SK-N-SH treated with all-trans-retinoic acid at 6 μM for 48 hours (cell line): ENCODE measurements at regions not wholly inside any gene's neighbourhood (a gene's known extent, or its start where the extent isn't known, plus 50 kb on each side); places are given as distances from the start of the nearest gene placed in this dataset.

Experiments
- ATAC-seq: fragments of 200-7000 bp; cut with Tn5 transposase; 3 replicates; pipeline ENCODE4 v1.9.1; 2020; ENCODE audit warnings: mild to moderate bottlenecking, moderate library complexity
- ARNTL ChIP-seq: fragments of 450-650 bp; formaldehyde crosslinking; IDR thresholded peaks from 2 replicates; pipeline ENCODE4 v1.5.0; 2020; ENCODE audit warnings: low read depth, mild to moderate bottlenecking, moderate library complexity, borderline replicate concordance
- BACH2 ChIP-seq: fragments of 250-450 bp; sonication (Bioruptor Pico); IDR thresholded peaks from 2 replicates; pipeline ENCODE4 v1.9.0; 2021; ENCODE audit warnings: mild to moderate bottlenecking, borderline replicate concordance
- CSDC2 ChIP-seq: fragments of 250-450 bp; sonication (Bioruptor Pico); IDR thresholded peaks from 2 replicates; pipeline ENCODE4 v1.5.0; 2020; ENCODE audit warnings: mild to moderate bottlenecking, moderate library complexity
- ESRRG ChIP-seq: fragments of 250-450 bp; sonication (Bioruptor Pico); IDR thresholded peaks from 2 replicates; pipeline ENCODE4 v1.6.1; 2021; ENCODE audit warnings: mild to moderate bottlenecking
- GLIS3 ChIP-seq: fragments of 250-450 bp; sonication (Bioruptor Pico); IDR thresholded peaks from 2 replicates; pipeline ENCODE4 v1.5.0; 2020; ENCODE audit warnings: mild to moderate bottlenecking, moderate library complexity
- ISL1 ChIP-seq: fragments of 250-450 bp; sonication (Bioruptor Pico); IDR thresholded peaks from 2 replicates; pipeline ENCODE4 v2.1.2; 2022; ENCODE audit warnings: mild to moderate bottlenecking, moderate library complexity
- OSR1 ChIP-seq: fragments of 250-450 bp; sonication (Bioruptor Pico); IDR thresholded peaks from 2 replicates; pipeline ENCODE4 v1.8.0; 2022; ENCODE audit warnings: moderate library complexity, mild to moderate bottlenecking, inconsistent platforms
- PPARA ChIP-seq: fragments of 250-450 bp; sonication (Bioruptor Pico); IDR thresholded peaks from 2 replicates; pipeline ENCODE4 v1.5.0; 2020; ENCODE audit warnings: mild to moderate bottlenecking, borderline replicate concordance
- RARB ChIP-seq: fragments of 250-450 bp; sonication (Bioruptor Pico); IDR thresholded peaks from 2 replicates; pipeline ENCODE4 v1.8.0; 2021; ENCODE audit warnings: mild to moderate bottlenecking, moderate library complexity
- SNAI2 ChIP-seq: fragments of 250-450 bp; sonication (Bioruptor Pico); IDR thresholded peaks from 2 replicates; pipeline ENCODE4 v1.5.0; 2020; ENCODE audit warnings: mild to moderate bottlenecking, moderate library complexity
- TCF4 ChIP-seq: fragments of 250-450 bp; sonication (Bioruptor Pico); IDR thresholded peaks from 2 replicates; pipeline ENCODE4 v1.8.0; 2021; ENCODE audit warnings: mild to moderate bottlenecking, moderate library complexity, borderline replicate concordance
- TOX ChIP-seq: fragments of 250-450 bp; sonication (Bioruptor Pico); IDR thresholded peaks from 2 replicates; pipeline ENCODE4 v1.8.0; 2021; ENCODE audit warnings: mild to moderate bottlenecking, moderate library complexity, borderline replicate concordance
- ZC3H10 ChIP-seq: fragments of 250-450 bp; sonication (Bioruptor Pico); IDR thresholded peaks from 2 replicates; pipeline ENCODE4 v1.5.1; 2021; ENCODE audit warnings: mild to moderate bottlenecking, moderate library complexity
- ZFP3 ChIP-seq: fragments of 250-450 bp; sonication (Bioruptor Pico); IDR thresholded peaks from 2 replicates; pipeline ENCODE4 v1.5.0; 2020; ENCODE audit warnings: mild to moderate bottlenecking, moderate library complexity
- ZFP30 ChIP-seq: fragments of 450-650 bp; formaldehyde crosslinking; IDR thresholded peaks from 2 replicates; pipeline ENCODE4 v1.5.0; 2022; ENCODE audit warnings: mild to moderate bottlenecking, moderate library complexity
- ZNF565 ChIP-seq: fragments of 450-650 bp; formaldehyde crosslinking; conservative IDR thresholded peaks from 2 replicates; pipeline ENCODE4 v1.5.0; 2020; ENCODE audit warnings: low read depth, mild to moderate bottlenecking, moderate library complexity
- ZNF70 ChIP-seq: fragments of 450-650 bp; formaldehyde crosslinking; IDR thresholded peaks from 2 replicates; pipeline ENCODE4 v1.5.0; 2020; ENCODE audit warnings: mild to moderate bottlenecking, moderate library complexity
- ZNF8 ChIP-seq: fragments of 450-650 bp; formaldehyde crosslinking; IDR thresholded peaks from 2 replicates; pipeline ENCODE4 v1.5.0; 2020; ENCODE audit warnings: mild to moderate bottlenecking, moderate library complexity
- TF ChIP-seq, protein P1 (sequence below): fragments of 250-450 bp; sonication (Bioruptor Pico); IDR thresholded peaks from 2 replicates; pipeline ENCODE4 v1.5.1; 2021; ENCODE audit warnings: mild to moderate bottlenecking, moderate library complexity
- TF ChIP-seq, protein P2 (sequence below): fragments of 250-450 bp; sonication (Bioruptor Pico); IDR thresholded peaks from 2 replicates; pipeline ENCODE4 v1.8.0; 2020; ENCODE audit warnings: mild to moderate bottlenecking, moderate library complexity, borderline replicate concordance
- TF ChIP-seq, protein P3 (sequence below): fragments of 250-450 bp; sonication (Bioruptor Pico); IDR thresholded peaks from 2 replicates; pipeline ENCODE4 v1.5.0; 2020; ENCODE audit warnings: mild to moderate bottlenecking, moderate library complexity
- TF ChIP-seq, protein P4 (sequence below): fragments of 250-450 bp; sonication (Bioruptor Pico); IDR thresholded peaks from 2 replicates; pipeline ENCODE4 v1.8.0; 2021; ENCODE audit warnings: low read depth, mild to moderate bottlenecking, moderate library complexity, borderline replicate concordance

- TF ChIP-seq, protein P1, sequence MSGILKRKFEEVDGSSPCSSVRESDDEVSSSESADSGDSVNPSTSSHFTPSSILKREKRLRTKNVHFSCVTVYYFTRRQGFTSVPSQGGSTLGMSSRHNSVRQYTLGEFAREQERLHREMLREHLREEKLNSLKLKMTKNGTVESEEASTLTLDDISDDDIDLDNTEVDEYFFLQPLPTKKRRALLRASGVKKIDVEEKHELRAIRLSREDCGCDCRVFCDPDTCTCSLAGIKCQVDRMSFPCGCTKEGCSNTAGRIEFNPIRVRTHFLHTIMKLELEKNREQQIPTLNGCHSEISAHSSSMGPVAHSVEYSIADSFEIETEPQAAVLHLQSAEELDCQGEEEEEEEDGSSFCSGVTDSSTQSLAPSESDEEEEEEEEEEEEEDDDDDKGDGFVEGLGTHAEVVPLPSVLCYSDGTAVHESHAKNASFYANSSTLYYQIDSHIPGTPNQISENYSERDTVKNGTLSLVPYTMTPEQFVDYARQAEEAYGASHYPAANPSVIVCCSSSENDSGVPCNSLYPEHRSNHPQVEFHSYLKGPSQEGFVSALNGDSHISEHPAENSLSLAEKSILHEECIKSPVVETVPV (CRISPR knock-in tag): no peak
- TF ChIP-seq BACH2 (CRISPR knock-in tag) (no peak), TOX (CRISPR knock-in tag) (no peak), ZFP30 (CRISPR knock-in tag) (no peak), GLIS3 (CRISPR knock-in tag) (no peak), TCF4 (CRISPR knock-in tag) (no peak), ESRRG (CRISPR knock-in tag) (no peak), ISL1 (CRISPR knock-in tag) (no peak), ZFP3 (CRISPR knock-in tag) (no peak), ARNTL (CRISPR knock-in tag) (no peak), ZNF70 (CRISPR knock-in tag) (no peak), ZC3H10 (CRISPR knock-in tag) (no peak)
- TF ChIP-seq, protein P2, sequence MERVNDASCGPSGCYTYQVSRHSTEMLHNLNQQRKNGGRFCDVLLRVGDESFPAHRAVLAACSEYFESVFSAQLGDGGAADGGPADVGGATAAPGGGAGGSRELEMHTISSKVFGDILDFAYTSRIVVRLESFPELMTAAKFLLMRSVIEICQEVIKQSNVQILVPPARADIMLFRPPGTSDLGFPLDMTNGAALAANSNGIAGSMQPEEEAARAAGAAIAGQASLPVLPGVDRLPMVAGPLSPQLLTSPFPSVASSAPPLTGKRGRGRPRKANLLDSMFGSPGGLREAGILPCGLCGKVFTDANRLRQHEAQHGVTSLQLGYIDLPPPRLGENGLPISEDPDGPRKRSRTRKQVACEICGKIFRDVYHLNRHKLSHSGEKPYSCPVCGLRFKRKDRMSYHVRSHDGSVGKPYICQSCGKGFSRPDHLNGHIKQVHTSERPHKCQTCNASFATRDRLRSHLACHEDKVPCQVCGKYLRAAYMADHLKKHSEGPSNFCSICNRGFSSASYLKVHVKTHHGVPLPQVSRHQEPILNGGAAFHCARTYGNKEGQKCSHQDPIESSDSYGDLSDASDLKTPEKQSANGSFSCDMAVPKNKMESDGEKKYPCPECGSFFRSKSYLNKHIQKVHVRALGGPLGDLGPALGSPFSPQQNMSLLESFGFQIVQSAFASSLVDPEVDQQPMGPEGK (CRISPR knock-in tag): no peak
- TF ChIP-seq, protein P3, sequence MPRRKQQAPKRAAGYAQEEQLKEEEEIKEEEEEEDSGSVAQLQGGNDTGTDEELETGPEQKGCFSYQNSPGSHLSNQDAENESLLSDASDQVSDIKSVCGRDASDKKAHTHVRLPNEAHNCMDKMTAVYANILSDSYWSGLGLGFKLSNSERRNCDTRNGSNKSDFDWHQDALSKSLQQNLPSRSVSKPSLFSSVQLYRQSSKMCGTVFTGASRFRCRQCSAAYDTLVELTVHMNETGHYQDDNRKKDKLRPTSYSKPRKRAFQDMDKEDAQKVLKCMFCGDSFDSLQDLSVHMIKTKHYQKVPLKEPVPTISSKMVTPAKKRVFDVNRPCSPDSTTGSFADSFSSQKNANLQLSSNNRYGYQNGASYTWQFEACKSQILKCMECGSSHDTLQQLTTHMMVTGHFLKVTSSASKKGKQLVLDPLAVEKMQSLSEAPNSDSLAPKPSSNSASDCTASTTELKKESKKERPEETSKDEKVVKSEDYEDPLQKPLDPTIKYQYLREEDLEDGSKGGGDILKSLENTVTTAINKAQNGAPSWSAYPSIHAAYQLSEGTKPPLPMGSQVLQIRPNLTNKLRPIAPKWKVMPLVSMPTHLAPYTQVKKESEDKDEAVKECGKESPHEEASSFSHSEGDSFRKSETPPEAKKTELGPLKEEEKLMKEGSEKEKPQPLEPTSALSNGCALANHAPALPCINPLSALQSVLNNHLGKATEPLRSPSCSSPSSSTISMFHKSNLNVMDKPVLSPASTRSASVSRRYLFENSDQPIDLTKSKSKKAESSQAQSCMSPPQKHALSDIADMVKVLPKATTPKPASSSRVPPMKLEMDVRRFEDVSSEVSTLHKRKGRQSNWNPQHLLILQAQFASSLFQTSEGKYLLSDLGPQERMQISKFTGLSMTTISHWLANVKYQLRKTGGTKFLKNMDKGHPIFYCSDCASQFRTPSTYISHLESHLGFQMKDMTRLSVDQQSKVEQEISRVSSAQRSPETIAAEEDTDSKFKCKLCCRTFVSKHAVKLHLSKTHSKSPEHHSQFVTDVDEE (CRISPR knock-in tag): no peak
- ATAC-seq: no peak
Measured at GRCh38 chrX:39956803-39957394, 140.9 kb downstream of the BCOR start.

GRCh38 chrX:39957816-39958566 is 139.8 kb downstream of the BCOR start:
- no peak for ATAC-seq
- TF ChIP-seq, protein P2 (CRISPR knock-in tag): no peak
- TF ChIP-seq RARB: no peak
- TF ChIP-seq, protein P3 (CRISPR knock-in tag): no peak

- ATAC-seq: no peak
- no peak for TF ChIP-seq TCF4 (CRISPR knock-in tag)
- TF ChIP-seq RARB: no peak
- no peak for TF ChIP-seq ZNF8 (CRISPR knock-in tag)
- TF ChIP-seq PPARA: no peak
- TF ChIP-seq OSR1: no peak
- no peak for TF ChIP-seq ZC3H10 (CRISPR knock-in tag)
- TF ChIP-seq GLIS3 (CRISPR knock-in tag): no peak
- no peak for TF ChIP-seq ZNF70 (CRISPR knock-in tag)
- TF ChIP-seq, protein P4, sequence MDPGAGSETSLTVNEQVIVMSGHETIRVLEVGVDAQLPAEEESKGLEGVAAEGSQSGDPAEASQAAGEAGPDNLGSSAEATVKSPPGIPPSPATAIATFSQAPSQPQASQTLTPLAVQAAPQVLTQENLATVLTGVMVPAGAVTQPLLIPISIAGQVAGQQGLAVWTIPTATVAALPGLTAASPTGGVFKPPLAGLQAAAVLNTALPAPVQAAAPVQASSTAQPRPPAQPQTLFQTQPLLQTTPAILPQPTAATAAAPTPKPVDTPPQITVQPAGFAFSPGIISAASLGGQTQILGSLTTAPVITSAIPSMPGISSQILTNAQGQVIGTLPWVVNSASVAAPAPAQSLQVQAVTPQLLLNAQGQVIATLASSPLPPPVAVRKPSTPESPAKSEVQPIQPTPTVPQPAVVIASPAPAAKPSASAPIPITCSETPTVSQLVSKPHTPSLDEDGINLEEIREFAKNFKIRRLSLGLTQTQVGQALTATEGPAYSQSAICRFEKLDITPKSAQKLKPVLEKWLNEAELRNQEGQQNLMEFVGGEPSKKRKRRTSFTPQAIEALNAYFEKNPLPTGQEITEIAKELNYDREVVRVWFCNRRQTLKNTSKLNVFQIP: no peak
- no peak for TF ChIP-seq ZNF565 (CRISPR knock-in tag)
- TF ChIP-seq ESRRG (CRISPR knock-in tag): no peak
- TF ChIP-seq, protein P1 (CRISPR knock-in tag): no peak
- TF ChIP-seq ISL1 (CRISPR knock-in tag): no peak
- TF ChIP-seq SNAI2 (CRISPR knock-in tag): no peak
- TF ChIP-seq CSDC2 (CRISPR knock-in tag): no peak
- no peak for TF ChIP-seq TOX (CRISPR knock-in tag)
- TF ChIP-seq ZFP30 (CRISPR knock-in tag): no peak
Measured at GRCh38 chrX:39958850-39959249, 138.9 kb downstream of the BCOR start.
